Stimulated activated CD8-positive, alpha-beta memory T cell treated with anti-CD3 and anti-CD28 coated beads, Interleukin-12 subunit alpha, Interleukin-12 subunit beta, amount 100 ng/mL, for 1 hour (primary cell): ENCODE measurements at regions not wholly inside any gene's neighbourhood (a gene's known extent, or its start where the extent isn't known, plus 50 kb on each side); places are given as distances from the start of the nearest gene placed in this dataset.
"Not testable (repeated sequence)": the region's sequence is repeated elsewhere in the genome, so short reads cannot be mapped to it uniquely, and the experiment has no call there.

Experiments used
- DNase-seq: peaks from one replicate; pipeline ENCODE4 v3.0.0-alpha.2; 2020; ENCODE audit warnings: low read depth

GRCh38 chr11:129699711-129700304 is 115.8 kb upstream of the TMEM45B start:
- DNase-seq: no peak

- DNase-seq: no peak
These were observed 114.9 kb upstream of the TMEM45B start for GRCh38 chr11:129700701-129701100.

GRCh38 chr11:129701706-129702105 is 113.9 kb upstream of the TMEM45B start:
- DNase-seq: no peak

- no peak for DNase-seq
These were observed 112.9 kb upstream of the TMEM45B start for GRCh38 chr11:129702410-129703398.

- DNase-seq: no peak
These were observed 111.8 kb upstream of the TMEM45B start for GRCh38 chr11:129703846-129704245.

GRCh38 chr11:129704831-129705230 is 110.8 kb upstream of the TMEM45B start:
- no peak for DNase-seq

GRCh38 chr11:129705341-129705740 is 110.3 kb upstream of the TMEM45B start:
- no peak for DNase-seq

- no peak for DNase-seq
These were observed 109.7 kb upstream of the TMEM45B start for GRCh38 chr11:129705933-129706332.

GRCh38 chr11:129709801-129710398 is 105.7 kb upstream of the TMEM45B start:
- DNase-seq: no peak

- DNase-seq: no peak
These were observed 105.2 kb upstream of the TMEM45B start for GRCh38 chr11:129710423-129710822.

- DNase-seq: no peak
These were observed 103.9 kb upstream of the TMEM45B start for GRCh38 chr11:129711760-129712159.

GRCh38 chr11:129712486-129713240 is 103.0 kb upstream of the TMEM45B start:
- not testable (repeated sequence) for DNase-seq

GRCh38 chr11:129719037-129719436 is 96.6 kb upstream of the TMEM45B start:
- DNase-seq: no peak

GRCh38 chr11:129720156-129720555 is 95.5 kb upstream of the TMEM45B start:
- no peak for DNase-seq

GRCh38 chr11:129720994-129721393 is 94.7 kb upstream of the TMEM45B start:
- DNase-seq: no peak

- DNase-seq: no peak
These were observed 94.0 kb upstream of the TMEM45B start for GRCh38 chr11:129721685-129722084.

GRCh38 chr11:129722529-129722928 is 93.1 kb upstream of the TMEM45B start:
- no peak for DNase-seq

GRCh38 chr11:129723146-129723760 is 92.4 kb upstream of the TMEM45B start:
- DNase-seq: no peak

- DNase-seq: no peak
These were observed 91.9 kb upstream of the TMEM45B start for GRCh38 chr11:129723761-129724162.

GRCh38 chr11:129724866-129725265 is 90.8 kb upstream of the TMEM45B start:
- no peak for DNase-seq

- DNase-seq: no peak
These were observed 89.5 kb upstream of the TMEM45B start for GRCh38 chr11:129726179-129726578.

- no peak for DNase-seq
These were observed 87.1 kb upstream of the TMEM45B start for GRCh38 chr11:129728581-129728980.
